SK-N-SH (cell line): ENCODE measurements at regions not wholly inside any gene's neighbourhood (a gene's known extent, or its start where the extent isn't known, plus 50 kb on each side); places are given as distances from the start of the nearest gene placed in this dataset.

Source experiments
- CTCF ChIA-PET: fragments of 300-600, 350-600 bp; formaldehyde crosslinking; extraction: SDS; loops from one replicate; lab custom pipeline; 2021; lab: Yijun Ruan, JAX
- POLR2A ChIA-PET: fragments of 350-600 bp; sonication (Branson Sonifier 250); formaldehyde crosslinking; extraction: SDS; loops from one replicate; lab custom pipeline; 2020; ENCODE audit warnings: antibody characterized with exemption, inconsistent platforms; lab: Yijun Ruan, JAX
- DNase-seq: peaks from one replicate; pipeline ENCODE4 v3.0.0; 2012
- H2AFZ ChIP-seq: fragments of 200-600 bp; sonication (generic); 2 replicates; pipeline ENCODE4 v1.8.1; 2016; ENCODE audit warnings: antibody characterized with exemption, mild to moderate bottlenecking, low read depth
- H3F3A ChIP-seq: fragments of 200-600 bp; sonication (generic); replicated peaks from 2 replicates; pipeline ENCODE3; 2016; ENCODE audit warnings: antibody characterized with exemption, mild to moderate bottlenecking; ENCODE audit not compliant: insufficient read depth
- H3K27ac ChIP-seq, 2 experiments: fragments of 200-500 bp in 1 of 2; fragments of 200-600 bp in 1 of 2; sonication (Bioruptor generic) in 1 of 2; sonication (generic), shearing (Covaris generic) in 1 of 2; 2 replicates each; pipeline versions ENCODE4 v1.5.1 to v1.6.1; 2014 to 2016; ENCODE audit warnings: low read depth in 2 of 2, inconsistent platforms in 1 of 2, low read length in 1 of 2, mild to moderate bottlenecking in 1 of 2, mixed read lengths in 1 of 2
- H3K27me3 ChIP-seq: fragments of 200-600 bp; sonication (generic), shearing (Covaris generic); 2 replicates; pipeline ENCODE4 v1.6.1; 2016; ENCODE audit warnings: mixed run types; ENCODE audit not compliant: insufficient read depth
- H3K36me3 ChIP-seq, 2 experiments: fragments of 200-500 bp in 1 of 2; fragments of 200-600 bp in 1 of 2; sonication (Bioruptor generic) in 1 of 2; sonication (generic) in 1 of 2; replicated peaks in 1 of 2; 2 replicates each; pipeline versions ENCODE3 to v1.5.1; 2014 to 2016; ENCODE audit warnings: low read length in 1 of 2, mild to moderate bottlenecking in 1 of 2; ENCODE audit not compliant: insufficient read depth in 2 of 2, control insufficient read depth in 1 of 2
- H3K4me1 ChIP-seq, 2 experiments: fragments of 200-500 bp in 1 of 2; fragments of 200-600 bp in 1 of 2; sonication (Bioruptor generic) in 1 of 2; sonication (generic), shearing (Covaris generic) in 1 of 2; 2 replicates each; pipeline versions ENCODE4 v1.5.1 to v1.6.1; 2014 to 2016; ENCODE audit warnings: low read depth in 1 of 2, low read length in 1 of 2, mixed run types in 1 of 2; ENCODE audit not compliant: insufficient read depth in 2 of 2, control insufficient read depth in 1 of 2
- H3K4me2 ChIP-seq: fragments of 200-600 bp; sonication (generic), shearing (Covaris generic); 2 replicates; pipeline ENCODE4 v1.6.1; 2017; ENCODE audit warnings: mixed run types
- H3K4me3 ChIP-seq, 2 experiments: fragments of 200-500 bp in 1 of 2; fragments of 200-600 bp in 1 of 2; sonication (Bioruptor generic) in 1 of 2; sonication (generic), shearing (Covaris generic) in 1 of 2; 2 replicates each; pipeline versions ENCODE4 v1.5.1 to v1.8.1; 2014 to 2016; ENCODE audit warnings: low read depth in 2 of 2, inconsistent platforms in 1 of 2, low read length in 1 of 2, mild to moderate bottlenecking in 1 of 2, mixed read lengths in 1 of 2, moderate library complexity in 1 of 2
- H3K79me2 ChIP-seq: fragments of 200-600 bp; sonication (generic); 2 replicates; pipeline ENCODE4 v1.8.1; 2017; ENCODE audit warnings: mild to moderate bottlenecking; ENCODE audit not compliant: insufficient read depth
- H3K9ac ChIP-seq: fragments of 200-600 bp; sonication (generic); 2 replicates; pipeline ENCODE4 v1.6.1; 2017; ENCODE audit warnings: mixed run types
- H3K9me2 ChIP-seq: fragments of 200-600 bp; sonication (generic); 2 replicates; pipeline ENCODE4 v1.6.1; 2017; ENCODE audit warnings: mixed run types
- H3K9me3 ChIP-seq: fragments of 200-600 bp; sonication (generic); 2 replicates; pipeline ENCODE4 v1.6.1; 2017; ENCODE audit warnings: mixed run types, mild to moderate bottlenecking, moderate library complexity
- H4K20me1 ChIP-seq: fragments of 200-600 bp; sonication (generic); 2 replicates; pipeline ENCODE4 v1.6.1; 2017; ENCODE audit warnings: mild to moderate bottlenecking, mixed run types; ENCODE audit not compliant: insufficient read depth
- CHD2 ChIP-seq: fragments of 150-350 bp; IDR thresholded peaks from 2 replicates; pipeline ENCODE4 v1.6.1; 2018; ENCODE audit warnings: low read length; ENCODE audit not compliant: partially characterized antibody
- CTCF ChIP-seq: fragments of 200-600 bp; sonication (generic); IDR thresholded peaks from 2 replicates; pipeline ENCODE4 v1.6.1; 2017; ENCODE audit warnings: antibody characterized with exemption, mild to moderate bottlenecking, moderate library complexity
- ELF1 ChIP-seq: IDR thresholded peaks from 2 replicates; pipeline ENCODE4 v1.4.0; 2012
- EP300 ChIP-seq, 2 experiments: IDR thresholded peaks; 2 replicates each; pipeline versions ENCODE4 v1.4.0 to v1.6.1; 2012; ENCODE audit warnings: borderline replicate concordance in 1 of 2, low read depth in 1 of 2, low read length in 1 of 2
- EZH2phosphoT487 ChIP-seq: fragments of 200-600 bp; sonication (generic); IDR thresholded peaks from 2 replicates; pipeline ENCODE4 v1.6.1; 2017; ENCODE audit warnings: low read depth, mixed run types, mild to moderate bottlenecking, antibody characterized with exemption, moderate library complexity, borderline replicate concordance
- FOSL2 ChIP-seq: IDR thresholded peaks from 2 replicates; pipeline ENCODE4 v1.4.0; 2012; ENCODE audit warnings: low read depth, mild to moderate bottlenecking, moderate library complexity, borderline replicate concordance
- FOXJ3 ChIP-seq: sonication (generic); formaldehyde crosslinking; IDR thresholded peaks from 2 replicates; pipeline ENCODE4 v1.5.1; 2020; ENCODE audit warnings: mild to moderate bottlenecking, missing genetic modification reagents
- GABPA ChIP-seq: IDR thresholded peaks from 2 replicates; pipeline ENCODE4 v1.4.0; 2012; ENCODE audit warnings: low read depth, mild to moderate bottlenecking
- MEF2A ChIP-seq: IDR thresholded peaks from 2 replicates; pipeline ENCODE4 v1.4.0; 2012; ENCODE audit warnings: low read depth, borderline replicate concordance
- MXI1 ChIP-seq: IDR thresholded peaks from 2 replicates; pipeline ENCODE4 v1.6.1; 2012; ENCODE audit warnings: mild to moderate bottlenecking, low read depth, low read length, improper control_type of control experiment
- RCOR1 ChIP-seq: fragments of 150-350 bp; IDR thresholded peaks from 2 replicates; pipeline ENCODE4 v1.6.1; 2017; ENCODE audit warnings: antibody characterized with exemption, low read length
- RFX5 ChIP-seq: IDR thresholded peaks from 2 replicates; pipeline ENCODE4 v1.6.1; 2012; ENCODE audit warnings: mild to moderate bottlenecking, improper control_type of control experiment, low read length
- RXRA ChIP-seq: IDR thresholded peaks from 2 replicates; pipeline ENCODE4 v1.4.0; 2012; ENCODE audit warnings: low read depth, mild to moderate bottlenecking, borderline replicate concordance
- TAF1 ChIP-seq: IDR thresholded peaks from 2 replicates; pipeline ENCODE4 v1.6.1; 2012; ENCODE audit warnings: low read depth, mild to moderate bottlenecking, low read length, moderate library complexity, borderline replicate concordance
- TCF12 ChIP-seq: IDR thresholded peaks from 2 replicates; pipeline ENCODE4 v1.4.0; 2012
- USF2 ChIP-seq: fragments of 150-350 bp; IDR thresholded peaks from 2 replicates; pipeline ENCODE4 v1.6.1; 2017; ENCODE audit warnings: antibody characterized with exemption, low read length, low read depth, borderline replicate concordance
- YY1 ChIP-seq: IDR thresholded peaks from 2 replicates; pipeline ENCODE4 v1.4.0; 2012; ENCODE audit warnings: low read depth, mild to moderate bottlenecking
- ZBTB33 ChIP-seq: IDR thresholded peaks from 2 replicates; pipeline ENCODE4 v1.4.0; 2012; ENCODE audit warnings: low read depth, borderline replicate concordance
- WGBS: methylation state at CpG from one replicate; pipeline ENCODE4 v1.1.6; 2017; ENCODE audit warnings: low lambda C conversion rate; 5-methylcytosine and 5-hydroxymethylcytosine counted together
- TF ChIP-seq, protein P1 (sequence below): IDR thresholded peaks from 2 replicates; pipeline ENCODE4; 2012
- TF ChIP-seq, protein P2 (sequence below): IDR thresholded peaks from 2 replicates; pipeline ENCODE4 v1.6.1; 2012; ENCODE audit warnings: mild to moderate bottlenecking, low read depth, low read length, moderate library complexity

DNA sequence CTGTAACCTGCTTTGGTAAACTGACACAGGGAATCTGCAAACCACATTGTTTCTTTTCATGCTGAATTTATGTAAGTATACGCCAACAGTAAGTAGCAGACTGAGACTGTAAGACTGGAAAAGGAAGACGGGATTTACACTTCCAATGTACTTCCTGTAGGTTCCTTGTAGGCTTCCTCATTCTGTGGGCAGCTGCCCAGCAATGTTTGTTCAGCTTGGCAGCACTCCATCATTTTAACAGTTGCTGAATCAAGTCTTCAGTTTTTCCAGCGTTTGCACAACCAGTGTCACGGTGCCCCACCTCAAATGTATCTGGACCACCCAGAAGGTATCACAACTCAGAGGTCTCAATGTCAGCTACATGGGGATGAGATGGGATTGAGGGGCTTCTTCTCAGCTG lies 232.6 kb downstream of the PRDM9 start:
- H3K4me1 ChIP-seq = no peaks in the 10 kb centered on the region
- H3K27me3 ChIP-seq = no peaks in the 10 kb centered on the region
- H4K20me1 ChIP-seq = no peaks in the 10 kb centered on the region
- H3K4me2 ChIP-seq = no peak overlapping the region
- no peaks in the 10 kb centered on the region for H3K79me2 ChIP-seq
- no peaks in the 10 kb centered on the region for H3F3A ChIP-seq
- no peak overlapping the region for H3K9ac ChIP-seq
- DNase-seq = no peak
- H3K36me3 ChIP-seq = no peaks in the 10 kb centered on the region
- ChIA-PET CTCF (interaction anchor here (1.0 kb wide), 2 partner anchors 10 to 73 kb away, joined by 3 read pairs; no protein-coding TSS in a partner anchor), POLR2A (no interaction called here)
- H3K27ac ChIP-seq = no peak overlapping the region
- WGBS = 12% methylated on average over 2 of the region's 4 CpGs
- H3K9me3 ChIP-seq = no peaks in the 10 kb centered on the region
- H3K4me3 ChIP-seq = no peak overlapping the region
- TF ChIP-seq FOSL2 (no peak), TCF12 (no peak), RCOR1 (no peak), YY1 (no peak), ELF1 (no peak), RFX5 (no peak), USF2 (no peak), CTCF (no peak), MXI1 (no peak)
- no peaks in the 10 kb centered on the region for H3K9me2 ChIP-seq
- no peak overlapping the region for H2AFZ ChIP-seq

DNA sequence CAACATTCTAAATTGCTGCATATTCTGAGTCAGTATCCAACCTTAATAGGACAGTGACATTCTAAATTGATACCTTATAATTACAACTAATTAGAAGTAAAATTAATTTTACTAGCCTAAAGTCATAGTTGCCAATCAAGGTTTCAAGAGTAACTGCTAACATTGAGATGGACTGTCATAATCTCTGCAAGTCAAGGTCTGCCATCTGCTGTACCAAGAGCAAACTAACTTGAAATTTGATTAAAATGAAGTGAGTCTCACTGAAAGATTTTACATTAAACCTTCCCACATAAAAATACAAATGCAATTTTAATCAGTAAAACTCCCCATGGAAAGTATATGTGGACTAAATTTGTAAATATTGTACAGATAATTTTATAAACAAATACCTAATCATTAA lies 235.3 kb downstream of the PRDM9 start:
- Histone ChIP-seq H3K27ac (no peak overlapping the region), H3K79me2 (no peaks in the 10 kb centered on the region), H3K9me3 (no peaks in the 10 kb centered on the region), H3F3A (no peaks in the 10 kb centered on the region), H2AFZ (no peak overlapping the region), H3K27me3 (no peaks in the 10 kb centered on the region), H4K20me1 (no peaks in the 10 kb centered on the region), H3K36me3 (no peaks in the 10 kb centered on the region), H3K4me1 (no peaks in the 10 kb centered on the region), H3K9me2 (no peaks in the 10 kb centered on the region), H3K9ac (no peak overlapping the region), H3K4me2 (no peak overlapping the region), H3K4me3 (no peak overlapping the region)
- ChIA-PET CTCF (no interaction called here), POLR2A (no interaction called here)
- no peak for DNase-seq
- TF ChIP-seq TCF12 (no peak), MEF2A (no peak), ELF1 (no peak), CHD2 (no peak), ZBTB33 (no peak), RFX5 (no peak), TAF1 (no peak), EZH2phosphoT487 (no peak), EP300 (IDR thresholded peaks at IDR 0.05; ENCODE audit: borderline replicate concordance in 1 of 2, low read depth in 1 of 2, low read length in 1 of 2) (no peak), GABPA (no peak), RCOR1 (no peak), RXRA (no peak), FOXJ3 (CRISPR knock-in tag) (no peak)
- TF ChIP-seq, protein P1, sequence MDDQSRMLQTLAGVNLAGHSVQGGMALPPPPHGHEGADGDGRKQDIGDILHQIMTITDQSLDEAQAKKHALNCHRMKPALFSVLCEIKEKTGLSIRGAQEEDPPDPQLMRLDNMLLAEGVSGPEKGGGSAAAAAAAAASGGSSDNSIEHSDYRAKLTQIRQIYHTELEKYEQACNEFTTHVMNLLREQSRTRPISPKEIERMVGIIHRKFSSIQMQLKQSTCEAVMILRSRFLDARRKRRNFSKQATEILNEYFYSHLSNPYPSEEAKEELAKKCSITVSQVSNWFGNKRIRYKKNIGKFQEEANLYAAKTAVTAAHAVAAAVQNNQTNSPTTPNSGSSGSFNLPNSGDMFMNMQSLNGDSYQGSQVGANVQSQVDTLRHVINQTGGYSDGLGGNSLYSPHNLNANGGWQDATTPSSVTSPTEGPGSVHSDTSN = no peak
- TF ChIP-seq, protein P2, sequence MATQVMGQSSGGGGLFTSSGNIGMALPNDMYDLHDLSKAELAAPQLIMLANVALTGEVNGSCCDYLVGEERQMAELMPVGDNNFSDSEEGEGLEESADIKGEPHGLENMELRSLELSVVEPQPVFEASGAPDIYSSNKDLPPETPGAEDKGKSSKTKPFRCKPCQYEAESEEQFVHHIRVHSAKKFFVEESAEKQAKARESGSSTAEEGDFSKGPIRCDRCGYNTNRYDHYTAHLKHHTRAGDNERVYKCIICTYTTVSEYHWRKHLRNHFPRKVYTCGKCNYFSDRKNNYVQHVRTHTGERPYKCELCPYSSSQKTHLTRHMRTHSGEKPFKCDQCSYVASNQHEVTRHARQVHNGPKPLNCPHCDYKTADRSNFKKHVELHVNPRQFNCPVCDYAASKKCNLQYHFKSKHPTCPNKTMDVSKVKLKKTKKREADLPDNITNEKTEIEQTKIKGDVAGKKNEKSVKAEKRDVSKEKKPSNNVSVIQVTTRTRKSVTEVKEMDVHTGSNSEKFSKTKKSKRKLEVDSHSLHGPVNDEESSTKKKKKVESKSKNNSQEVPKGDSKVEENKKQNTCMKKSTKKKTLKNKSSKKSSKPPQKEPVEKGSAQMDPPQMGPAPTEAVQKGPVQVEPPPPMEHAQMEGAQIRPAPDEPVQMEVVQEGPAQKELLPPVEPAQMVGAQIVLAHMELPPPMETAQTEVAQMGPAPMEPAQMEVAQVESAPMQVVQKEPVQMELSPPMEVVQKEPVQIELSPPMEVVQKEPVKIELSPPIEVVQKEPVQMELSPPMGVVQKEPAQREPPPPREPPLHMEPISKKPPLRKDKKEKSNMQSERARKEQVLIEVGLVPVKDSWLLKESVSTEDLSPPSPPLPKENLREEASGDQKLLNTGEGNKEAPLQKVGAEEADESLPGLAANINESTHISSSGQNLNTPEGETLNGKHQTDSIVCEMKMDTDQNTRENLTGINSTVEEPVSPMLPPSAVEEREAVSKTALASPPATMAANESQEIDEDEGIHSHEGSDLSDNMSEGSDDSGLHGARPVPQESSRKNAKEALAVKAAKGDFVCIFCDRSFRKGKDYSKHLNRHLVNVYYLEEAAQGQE = no peak
